NCI-H460 (cell line): ENCODE measurements at regions not wholly inside any gene's neighbourhood (a gene's known extent, or its start where the extent isn't known, plus 50 kb on each side); places are given as distances from the start of the nearest gene placed in this dataset.
"Not testable (repeated sequence)": the region's sequence is repeated elsewhere in the genome, so short reads cannot be mapped to it uniquely, and the experiment has no call there.

Source experiments
- DNase-seq: peaks from one replicate; pipeline ENCODE4 v3.0.0-alpha.2; 2016; ENCODE audit warnings: low read depth; ENCODE audit errors: extremely low read depth

DNA sequence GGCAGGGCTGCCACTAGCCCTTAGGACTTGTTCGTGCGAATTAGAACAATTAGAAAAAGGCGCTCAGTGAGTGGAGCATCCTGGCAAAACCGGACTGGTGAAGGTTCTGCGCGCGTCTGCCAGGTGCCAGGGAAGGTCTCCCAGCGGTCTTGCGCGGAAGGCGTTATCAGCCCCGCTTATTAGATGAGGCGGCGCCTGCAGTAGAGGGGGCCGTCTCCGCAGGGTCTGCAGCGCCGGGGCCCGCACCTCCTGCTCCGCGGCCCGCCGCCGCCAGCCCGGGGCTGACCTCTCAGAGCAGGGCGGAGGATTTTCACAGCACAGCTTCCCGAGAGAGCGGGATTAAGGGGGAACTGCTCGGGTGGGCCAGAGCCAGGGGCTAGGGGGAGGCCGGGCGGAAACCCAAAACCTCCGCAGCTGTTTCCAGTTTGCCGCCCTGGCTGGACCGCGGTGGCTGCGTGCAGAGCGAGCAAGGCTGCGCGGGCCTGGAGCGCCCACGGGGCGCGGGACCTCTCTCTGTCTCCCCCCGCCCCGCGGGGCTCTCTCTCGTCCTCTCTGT, 155.2 kb downstream of the FOXD2 start:
- no peak for DNase-seq

- no peak for DNase-seq
Measured at GRCh38 chr1:47593598-47594285, 155.9 kb downstream of the FOXD2 start.

DNA sequence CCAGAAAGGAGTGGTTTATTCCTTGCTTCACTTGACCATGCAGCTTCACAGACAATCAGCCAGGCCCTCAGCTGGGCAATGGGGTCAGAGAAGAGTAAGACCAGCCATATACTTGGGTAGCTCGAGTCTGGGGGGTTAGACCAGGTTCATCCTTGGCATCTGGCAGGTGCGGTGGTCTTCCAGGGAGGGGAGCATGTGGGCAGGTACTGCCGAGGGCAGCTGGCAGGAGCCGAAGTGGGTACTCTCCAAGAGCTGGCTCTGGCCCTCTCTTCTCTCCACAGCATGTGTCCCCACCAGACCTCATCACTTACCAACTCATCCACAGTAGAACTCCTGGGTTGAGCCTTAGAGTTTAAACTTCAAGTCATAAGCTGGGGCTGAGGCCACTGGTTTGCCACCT, 156.8 kb downstream of the FOXD2 start:
- DNase-seq = no peak

DNA sequence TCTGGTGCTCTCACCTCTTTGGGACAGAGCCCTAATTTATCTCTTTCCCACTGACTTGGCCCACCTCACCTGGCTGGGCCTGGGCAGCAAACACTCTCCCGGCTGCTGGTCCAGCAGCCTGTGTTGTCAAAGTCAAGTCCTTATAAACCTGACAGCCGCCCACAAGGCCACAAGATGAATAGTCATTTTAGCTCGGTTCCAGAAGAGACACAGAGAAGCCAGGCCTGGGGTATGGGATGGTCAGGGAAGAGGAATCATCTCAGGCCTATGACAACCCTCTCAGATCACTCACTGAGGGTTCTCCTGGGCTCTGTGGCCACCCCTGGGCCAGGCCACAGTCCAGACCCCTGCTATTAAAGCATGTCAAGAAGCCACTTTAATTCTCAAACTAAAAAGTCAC, 158.5 kb downstream of the FOXD2 start:
- DNase-seq = no peak

DNA sequence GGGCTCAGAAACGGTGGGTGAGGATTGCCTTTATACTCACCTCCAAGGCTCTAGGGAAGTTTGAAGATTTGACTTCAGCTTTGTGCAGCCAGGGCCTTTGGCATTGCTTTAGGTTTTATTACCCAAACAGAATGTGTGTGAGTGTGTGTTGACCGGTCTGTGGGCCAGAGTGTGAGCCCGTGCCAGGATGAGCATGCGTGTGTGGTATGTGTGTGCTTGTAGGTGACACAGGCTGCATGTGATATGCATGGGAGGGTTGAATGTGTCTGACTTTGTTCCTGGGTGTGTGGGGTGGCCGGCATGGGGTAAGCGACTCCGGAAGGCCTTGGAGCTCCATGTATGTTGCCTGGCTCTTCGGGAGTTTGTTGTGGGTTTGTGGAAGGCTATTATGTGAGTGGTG, 160.5 kb downstream of the FOXD2 start:
- DNase-seq = no peak

GRCh38 chr1:47599777-47600176, 161.9 kb downstream of the FOXD2 start:
- no peak for DNase-seq

- DNase-seq = not testable (repeated sequence)
Measured at GRCh38 chr1:47602491-47602890, 164.6 kb downstream of the FOXD2 start.

GRCh38 chr1:47604869-47605268, 167.0 kb downstream of the FOXD2 start:
- not testable (repeated sequence) for DNase-seq

GRCh38 chr1:47608296-47608875, 170.5 kb downstream of the FOXD2 start:
- no peak for DNase-seq

- no peak for DNase-seq
Measured at GRCh38 chr1:47611992-47612391, 174.1 kb downstream of the FOXD2 start.

DNA sequence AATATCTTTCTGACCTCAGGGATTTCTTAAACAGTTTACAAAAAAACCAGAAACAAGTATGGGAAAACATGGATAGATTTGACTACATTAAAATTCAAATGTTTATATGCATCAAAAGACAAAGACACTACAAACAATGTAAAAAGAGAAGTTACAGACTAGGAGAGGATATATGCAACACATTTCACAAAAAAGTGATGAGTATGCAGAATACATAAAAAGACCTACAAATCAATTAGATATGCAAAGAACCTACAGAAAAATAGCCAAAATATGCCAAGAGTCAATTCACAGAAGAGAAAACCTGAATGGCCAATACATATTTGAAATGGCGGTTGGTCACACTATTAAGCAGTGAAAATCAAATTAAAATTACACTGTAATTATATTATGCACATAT, 175.0 kb downstream of the FOXD2 start:
- DNase-seq = no peak

- no peak for DNase-seq
Measured at GRCh38 chr1:47616036-47616435, 178.2 kb downstream of the FOXD2 start.

GRCh38 chr1:47616906-47617305, 179.1 kb downstream of the FOXD2 start:
- no peak for DNase-seq

GRCh38 chr1:47617381-47618221, 179.8 kb downstream of the FOXD2 start:
- DNase-seq = no peak

DNA sequence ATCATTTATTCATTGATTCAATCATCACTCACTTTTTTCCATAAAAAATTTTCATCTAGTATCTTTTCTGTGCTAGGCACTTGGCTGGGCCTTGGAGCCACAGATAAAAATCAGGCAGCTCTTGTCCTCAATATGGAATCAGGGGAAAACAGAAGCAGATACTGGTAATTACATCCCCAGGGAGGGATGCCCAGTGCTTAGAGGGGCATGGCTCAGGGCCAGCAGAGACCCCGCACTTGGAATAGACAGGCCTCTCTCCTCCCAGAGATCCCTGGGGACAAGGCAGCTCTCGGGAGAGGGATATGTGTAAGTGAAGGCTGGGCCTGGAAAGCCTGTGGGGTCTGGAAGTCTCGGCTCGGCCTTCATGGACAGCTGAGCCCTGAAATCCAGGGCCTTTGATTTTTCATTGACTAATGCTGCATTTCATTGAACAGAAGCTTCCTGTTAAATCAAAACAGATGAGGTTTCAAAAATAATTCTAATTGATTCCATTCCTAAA, 180.4 kb downstream of the FOXD2 start:
- no peak for DNase-seq

DNA sequence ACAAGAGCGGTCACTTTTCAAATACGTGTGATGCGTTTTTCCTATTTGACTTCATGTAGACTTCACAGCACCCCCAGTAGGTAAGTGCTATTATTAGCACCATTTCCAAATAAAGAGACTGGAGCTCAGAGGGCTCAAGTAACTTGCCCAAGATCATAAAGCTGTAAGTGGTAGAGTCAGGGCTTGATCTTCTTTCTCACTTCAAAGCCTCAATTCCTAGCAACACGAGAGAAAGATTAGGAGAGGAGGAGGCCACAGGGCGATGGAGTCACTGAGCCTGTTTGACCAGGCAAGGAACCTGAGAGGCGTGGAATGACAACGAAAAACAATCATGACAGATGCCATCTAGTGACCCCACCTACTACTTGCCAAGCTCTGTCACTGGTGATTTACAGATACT, 181.0 kb downstream of the FOXD2 start:
- no peak for DNase-seq

GRCh38 chr1:47621483-47621882, 183.6 kb downstream of the FOXD2 start:
- DNase-seq = no peak

DNA sequence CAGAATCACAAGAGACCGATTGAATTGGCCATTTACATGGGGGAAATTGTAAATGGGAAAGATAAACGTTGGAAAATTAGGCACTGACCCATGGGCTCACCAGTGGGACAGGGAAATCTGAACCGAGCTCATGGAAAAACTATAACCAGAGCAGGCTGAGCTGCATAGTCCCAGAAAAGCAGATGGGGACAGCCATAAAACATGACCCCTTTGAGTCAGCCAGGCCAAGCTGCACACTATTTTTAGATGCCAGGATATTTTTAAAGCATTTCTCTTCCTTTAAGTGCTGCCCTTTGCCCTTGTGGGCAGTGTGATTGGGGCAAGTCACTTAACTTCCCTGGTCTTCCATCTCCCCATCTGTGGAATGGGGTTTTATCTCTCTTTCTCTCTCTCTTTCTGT, 184.1 kb downstream of the FOXD2 start:
- no peak for DNase-seq

GRCh38 chr1:47622776-47623556, 185.1 kb downstream of the FOXD2 start:
- no peak for DNase-seq

- no peak for DNase-seq
Measured at GRCh38 chr1:47623557-47623940, 185.7 kb downstream of the FOXD2 start.

DNA sequence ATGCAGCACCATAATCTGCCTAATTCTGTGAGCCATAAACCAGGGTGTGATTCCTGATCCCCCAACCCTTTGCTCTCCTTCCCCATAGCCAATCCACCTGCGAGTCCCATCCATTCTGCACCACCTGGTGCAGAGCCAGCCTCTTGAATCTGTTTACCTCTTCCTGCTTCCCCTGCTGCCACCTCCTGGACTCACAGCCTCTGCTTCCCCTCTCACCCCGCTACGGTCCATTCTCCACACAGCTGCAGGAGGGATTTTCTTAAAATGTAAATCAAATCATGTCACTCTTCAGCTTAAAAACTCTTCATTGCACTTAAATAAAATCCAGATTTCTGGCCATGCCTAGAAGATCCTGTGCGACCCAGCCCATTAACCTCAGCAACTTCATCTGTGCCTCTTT, 186.7 kb downstream of the FOXD2 start:
- DNase-seq = no peak
